Common myeloid progenitor, CD34-positive (primary cell): ENCODE measurements at regions not wholly inside any gene's neighbourhood (a gene's known extent, or its start where the extent isn't known, plus 50 kb on each side); places are given as distances from the start of the nearest gene placed in this dataset.

ENCODE experiments used
- CTCF ChIA-PET: fragments of 350-600 bp; sonication (Branson Sonifier 250); formaldehyde crosslinking; loops from one replicate; lab custom pipeline; 2021; ENCODE audit warnings: antibody characterized with exemption; lab: Charles Lee
- POLR2A ChIA-PET: fragments of 350-600 bp; sonication (Branson Sonifier 250); formaldehyde crosslinking; loops from one replicate; lab custom pipeline; 2021; ENCODE audit warnings: antibody characterized with exemption; lab: Charles Lee
- DNase-seq, 3 donors: peaks; one replicate each; pipeline versions ENCODE4 v3.0.0 to v3.0.0-alpha.2; 2013
- H3K27ac ChIP-seq, 2 experiments: 1 replicate in 1 of 2; 2 replicates in 1 of 2; pipeline ENCODE4 v1.7.0; 2013; ENCODE audit warnings: inconsistent platforms in 2 of 2, low read length in 2 of 2, mild to moderate bottlenecking in 2 of 2, low read depth in 1 of 2, moderate library complexity in 1 of 2; ENCODE audit not compliant: severe bottlenecking in 2 of 2, insufficient read depth in 1 of 2, poor library complexity in 1 of 2
- H3K27me3 ChIP-seq, 5 experiments: replicated peaks in 2 of 5; 1 replicate in 3 of 5; 2 replicates in 2 of 5; pipeline versions ENCODE4 v1.6.1 to v1.7.0; 2013; ENCODE audit warnings: low read length in 4 of 5, mild to moderate bottlenecking in 2 of 5, moderate library complexity in 2 of 5, inconsistent platforms in 1 of 5; ENCODE audit not compliant: insufficient read depth in 5 of 5, control insufficient read depth in 4 of 5
- H3K36me3 ChIP-seq, 4 experiments: 1 replicate in 2 of 4; 2 replicates in 2 of 4; pipeline versions ENCODE4 v1.6.1 to v1.7.0; 2013; ENCODE audit warnings: low read length in 3 of 4, control low read depth in 1 of 4, mild to moderate bottlenecking in 1 of 4; ENCODE audit not compliant: control insufficient read depth in 4 of 4, insufficient read depth in 4 of 4
- H3K4me1 ChIP-seq, 4 experiments: 1 replicate in 3 of 4; 2 replicates in 1 of 4; pipeline versions ENCODE4 v1.6.1 to v1.7.1; 2013; ENCODE audit warnings: low read length in 3 of 4, mild to moderate bottlenecking in 3 of 4, control low read depth in 1 of 4, inconsistent platforms in 1 of 4, moderate library complexity in 1 of 4; ENCODE audit not compliant: control insufficient read depth in 4 of 4, insufficient read depth in 4 of 4; ENCODE audit errors: control extremely low read depth in 1 of 4
- H3K4me3 ChIP-seq, 7 experiments: 1 replicate in 4 of 7; 2 replicates in 3 of 7; pipeline versions ENCODE4 v1.5.1 to v1.7.0; 2013; ENCODE audit warnings: mild to moderate bottlenecking in 7 of 7, low read length in 6 of 7, moderate library complexity in 6 of 7, inconsistent platforms in 2 of 7, low read depth in 2 of 7, control low read depth in 1 of 7; ENCODE audit not compliant: insufficient read depth in 4 of 7, control insufficient read depth in 1 of 7; ENCODE audit errors: extremely low read depth in 1 of 7
- H3K9me3 ChIP-seq, 5 experiments: 1 replicate in 4 of 5; 2 replicates in 1 of 5; pipeline versions ENCODE4 v1.6.1 to v1.7.1; 2013; ENCODE audit warnings: low read length in 4 of 5, mild to moderate bottlenecking in 2 of 5, inconsistent platforms in 1 of 5, low read depth in 1 of 5, moderate library complexity in 1 of 5; ENCODE audit not compliant: control insufficient read depth in 4 of 5, insufficient read depth in 2 of 5; ENCODE audit errors: control extremely low read depth in 1 of 5
- WGBS: methylation state at CpG from one replicate; pipeline ENCODE4 v1.1.5; 2013; ENCODE audit not compliant: insufficient coverage; 5-methylcytosine and 5-hydroxymethylcytosine counted together

- Histone ChIP-seq H3K27ac (no peak overlapping the region), H3K27me3 (no peaks in the 10 kb centered on the region), H3K4me3 (no peak overlapping the region), H3K9me3 (no peaks in the 10 kb centered on the region), H3K36me3 (no peaks in the 10 kb centered on the region), H3K4me1 (no peaks in the 10 kb centered on the region)
- ChIA-PET POLR2A (no interaction called here), CTCF (no interaction called here)
- WGBS = 100% methylated on average over 1 of the region's 2 CpGs
- no peak for DNase-seq
Measured at GRCh38 chr2:220320326-220320725, 692.9 kb downstream of the SLC4A3 start.

- Histone ChIP-seq H3K27ac (no peak overlapping the region), H3K4me3 (no peak overlapping the region), H3K27me3 (peaks cover 0 to 4% (median 0%) of the 10 kb centered on the region in 5 experiments), H3K4me1 (peaks cover 0 to 3% (median 0%) of the 10 kb centered on the region in 4 experiments), H3K9me3 (peaks cover 0 to 3% (median 0%) of the 10 kb centered on the region in 5 experiments), H3K36me3 (no peaks in the 10 kb centered on the region)
- ChIA-PET CTCF (no interaction called here), POLR2A (no interaction called here)
- DNase-seq = no peak
- no CpG with 5 or more reads among the region's 1 CpG for WGBS
Measured at GRCh38 chr2:220332886-220333285, 705.5 kb downstream of the SLC4A3 start.

DNA sequence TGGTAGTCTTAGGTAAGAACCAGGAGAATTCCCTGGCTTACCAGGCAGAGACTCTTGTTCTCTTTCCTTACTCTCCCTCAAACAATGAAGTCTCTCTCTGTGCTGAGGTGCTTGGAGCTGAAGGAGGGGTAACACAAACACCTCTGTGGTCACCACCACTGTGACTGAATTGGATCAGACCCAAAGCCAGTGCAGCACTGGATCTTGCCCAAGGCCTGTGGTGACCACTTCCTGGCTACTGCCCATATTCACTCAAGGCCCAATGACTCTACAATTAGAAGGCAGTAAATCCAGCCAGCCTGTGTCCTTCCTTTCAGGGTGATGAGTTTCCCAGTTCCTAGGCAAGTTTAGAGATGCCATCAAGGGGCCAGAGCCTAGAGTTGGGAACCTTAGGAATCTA is 706.8 kb downstream of the SLC4A3 start:
- POLR2A ChIA-PET = no interaction called here
- no peak overlapping the region for H3K4me3 ChIP-seq
- no peaks in the 10 kb centered on the region for H3K36me3 ChIP-seq
- peaks cover 0 to 3% (median 0%) of the 10 kb centered on the region in 5 experiments for H3K9me3 ChIP-seq
- peaks cover 0 to 4% (median 0%) of the 10 kb centered on the region in 5 experiments for H3K27me3 ChIP-seq
- peaks cover 0 to 3% (median 0%) of the 10 kb centered on the region in 4 experiments for H3K4me1 ChIP-seq
- H3K27ac ChIP-seq = no peak overlapping the region
- DNase-seq = no peak
- CTCF ChIA-PET = no interaction called here

DNA sequence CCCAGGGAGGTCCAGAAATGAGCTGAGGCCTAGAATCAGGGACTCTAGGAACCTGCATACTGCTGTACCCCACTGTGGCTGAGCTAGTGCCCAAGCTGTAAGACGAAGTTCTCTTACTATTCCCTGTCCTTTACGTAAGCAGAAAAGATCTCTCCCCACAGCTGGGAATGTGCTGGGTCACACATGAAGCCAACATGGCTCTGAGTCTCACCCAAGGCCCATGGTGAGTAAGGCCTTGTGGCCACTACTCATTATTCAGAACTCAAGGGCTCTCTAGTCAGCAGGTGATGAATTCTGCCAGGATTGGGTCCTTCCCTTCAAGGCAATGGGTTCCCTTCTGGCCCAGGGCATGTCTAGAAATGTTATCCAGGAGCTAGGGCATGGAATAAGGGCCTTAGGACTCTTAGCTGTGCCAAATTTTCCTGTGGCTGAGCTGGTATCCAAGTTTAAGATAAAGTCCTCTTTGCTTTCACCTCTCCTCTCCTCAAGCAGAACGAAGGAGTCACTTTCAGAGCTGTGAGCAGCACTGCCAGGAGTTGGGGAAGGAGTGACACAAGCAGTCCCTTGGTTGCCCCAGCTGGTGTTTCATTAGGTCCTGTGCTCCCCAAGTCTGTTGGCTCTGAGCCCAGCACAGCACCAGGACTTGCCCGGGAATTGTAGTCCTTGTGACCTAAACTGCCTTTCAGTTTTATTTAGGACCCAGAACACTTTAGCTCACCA is 707.6 kb downstream of the SLC4A3 start:
- no peak overlapping the region for H3K27ac ChIP-seq
- 97% methylated on average over 4 of the region's 4 CpGs for WGBS
- H3K36me3 ChIP-seq = no peaks in the 10 kb centered on the region
- H3K4me1 ChIP-seq = peaks cover 0 to 3% (median 0%) of the 10 kb centered on the region in 4 experiments
- ChIA-PET POLR2A (no interaction called here), CTCF (no interaction called here)
- no peak overlapping the region for H3K4me3 ChIP-seq
- H3K9me3 ChIP-seq = peaks cover 0 to 3% (median 0%) of the 10 kb centered on the region in 5 experiments
- no peak for DNase-seq
- H3K27me3 ChIP-seq = peaks cover 0 to 4% (median 0%) of the 10 kb centered on the region in 5 experiments

- no peak for DNase-seq
- CTCF ChIA-PET = no interaction called here
- H3K9me3 ChIP-seq = peaks cover 0 to 3% (median 0%) of the 10 kb centered on the region in 5 experiments
Measured at GRCh38 chr2:220335591-220335915, 708.1 kb downstream of the SLC4A3 start.

DNA sequence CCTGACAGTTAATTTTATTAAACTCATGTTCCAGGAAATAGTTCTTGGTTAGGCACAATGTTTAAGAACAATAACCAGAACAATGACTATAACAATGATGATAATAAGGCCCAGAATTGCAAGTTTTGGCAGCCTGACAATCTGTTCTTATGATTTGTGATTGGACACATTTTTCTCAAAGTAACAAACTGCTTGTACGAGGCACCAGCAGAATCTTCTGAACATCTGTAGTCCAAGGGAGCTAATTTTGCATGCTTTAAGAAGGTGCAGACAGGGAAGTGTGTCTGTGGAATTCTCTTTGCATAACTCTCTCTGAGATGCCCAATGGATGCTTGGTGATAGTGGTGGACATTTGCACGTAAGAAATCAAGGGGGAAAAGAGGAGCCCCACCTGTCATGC is 709.3 kb downstream of the SLC4A3 start:
- CTCF ChIA-PET = no interaction called here
- no peak overlapping the region for H3K27ac ChIP-seq
- H3K36me3 ChIP-seq = no peaks in the 10 kb centered on the region
- H3K9me3 ChIP-seq = peaks cover 0 to 3% (median 0%) of the 10 kb centered on the region in 5 experiments
- peaks cover 0 to 3% (median 0%) of the 10 kb centered on the region in 4 experiments for H3K4me1 ChIP-seq
- DNase-seq = no peak
- 83% methylated on average over 1 of the region's 2 CpGs for WGBS
- H3K27me3 ChIP-seq = peaks cover 0 to 4% (median 0%) of the 10 kb centered on the region in 5 experiments
- H3K4me3 ChIP-seq = no peak overlapping the region
- POLR2A ChIA-PET = no interaction called here

More at GRCh38 chr2:220335591-220335915, 708.1 kb downstream of the SLC4A3 start:
- WGBS = 89% methylated on average over 1 of the region's 4 CpGs
- no peak overlapping the region for H3K27ac ChIP-seq
- no peaks in the 10 kb centered on the region for H3K36me3 ChIP-seq
- POLR2A ChIA-PET = no interaction called here
- no peak overlapping the region for H3K4me3 ChIP-seq
- peaks cover 0 to 4% (median 0%) of the 10 kb centered on the region in 5 experiments for H3K27me3 ChIP-seq
- peaks cover 0 to 3% (median 0%) of the 10 kb centered on the region in 4 experiments for H3K4me1 ChIP-seq

GRCh38 chr2:220337611-220338440 is 710.4 kb downstream of the SLC4A3 start:
- DNase-seq = no peak
- POLR2A ChIA-PET = no interaction called here

More at GRCh38 chr2:220337611-220338440, 710.4 kb downstream of the SLC4A3 start:
- Histone ChIP-seq H3K9me3 (peaks cover 0 to 3% (median 0%) of the 10 kb centered on the region in 5 experiments), H3K36me3 (no peaks in the 10 kb centered on the region), H3K4me3 (no peak overlapping the region), H3K27me3 (peaks cover 0 to 4% (median 0%) of the 10 kb centered on the region in 5 experiments), H3K4me1 (peaks cover 0 to 3% (median 0%) of the 10 kb centered on the region in 4 experiments), H3K27ac (no peak overlapping the region)
- 100% methylated on average over 1 of the region's 2 CpGs for WGBS
- CTCF ChIA-PET = no interaction called here
